ENCODE measurements at regions not wholly inside any gene's neighbourhood (a gene's known extent, or its start where the extent isn't known, plus 50 kb on each side); places are given as distances from the start of the nearest gene placed in this dataset.

- no peaks in the 10 kb centered on the region for H3K9me3 ChIP-seq
- no peaks in the 10 kb centered on the region for H3K36me3 ChIP-seq
- H3K27me3 ChIP-seq = no peaks in the 10 kb centered on the region
- H3K4me1 ChIP-seq = no peaks in the 10 kb centered on the region
- 28% methylated on average over 14 of the region's 14 CpGs for WGBS
- H3K27ac ChIP-seq (replicated peaks in 1 of 4) = no peak overlapping the region
- intact Hi-C loops (cut with DNase I) = no loop called here
- no peak for TF ChIP-seq POLR2AphosphoS5 (IDR thresholded peaks at IDR 0.05)
- no peak for TF ChIP-seq POLR2A (IDR thresholded peaks at IDR 0.05; ENCODE audit: low read depth)
- TF ChIP-seq EP300 (IDR thresholded peaks at IDR 0.05) = no peak
- TF ChIP-seq CTCF (IDR thresholded peaks at IDR 0.05) = no peak
- H3K4me3 ChIP-seq = no peak overlapping the region
- no peak for DNase-seq (ENCODE audit: extremely low spot score)
Observed at GRCh38 chr4:181475781-181476507, 767.3 kb upstream of the TENM3 start.

- no peak overlapping the region for H3K4me3 ChIP-seq
- no peaks in the 10 kb centered on the region for H3K4me1 ChIP-seq
- intact Hi-C loops (cut with DNase I) = no loop called here
- 48% methylated on average over 2 of the region's 2 CpGs for WGBS
- H3K27ac ChIP-seq (replicated peaks in 1 of 4) = no peak overlapping the region
- H3K36me3 ChIP-seq = no peaks in the 10 kb centered on the region
- no peak for DNase-seq (ENCODE audit: extremely low spot score)
- no peaks in the 10 kb centered on the region for H3K27me3 ChIP-seq
- TF ChIP-seq CTCF (IDR thresholded peaks at IDR 0.05) = no peak
- TF ChIP-seq POLR2AphosphoS5 (IDR thresholded peaks at IDR 0.05) = no peak
- no peak for TF ChIP-seq POLR2A (IDR thresholded peaks at IDR 0.05; ENCODE audit: low read depth)
- TF ChIP-seq EP300 (IDR thresholded peaks at IDR 0.05) = no peak
- H3K9me3 ChIP-seq = no peaks in the 10 kb centered on the region
Observed at GRCh38 chr4:181476508-181476890, 766.7 kb upstream of the TENM3 start.

GRCh38 chr4:181477591-181477990 lies 765.6 kb upstream of the TENM3 start:
- H3K4me3 ChIP-seq = no peak overlapping the region
- H3K27me3 ChIP-seq = no peaks in the 10 kb centered on the region
- WGBS = 77% methylated on average over 4 of the region's 4 CpGs
- H3K36me3 ChIP-seq = no peaks in the 10 kb centered on the region
- no peaks in the 10 kb centered on the region for H3K9me3 ChIP-seq
- H3K27ac ChIP-seq (replicated peaks in 1 of 4) = no peak overlapping the region
- TF ChIP-seq CTCF (IDR thresholded peaks at IDR 0.05) = no peak
- TF ChIP-seq POLR2A (IDR thresholded peaks at IDR 0.05; ENCODE audit: low read depth) = no peak
- TF ChIP-seq EP300 (IDR thresholded peaks at IDR 0.05) = no peak
- TF ChIP-seq POLR2AphosphoS5 (IDR thresholded peaks at IDR 0.05) = no peak
- H3K4me1 ChIP-seq = no peaks in the 10 kb centered on the region
- intact Hi-C loops (cut with DNase I) = no loop called here
- no peak for DNase-seq (ENCODE audit: extremely low spot score)

GRCh38 chr4:181478656-181479055 lies 764.5 kb upstream of the TENM3 start:
- TF ChIP-seq CTCF (IDR thresholded peaks at IDR 0.05) (no peak), POLR2A (IDR thresholded peaks at IDR 0.05; ENCODE audit: low read depth) (no peak), EP300 (IDR thresholded peaks at IDR 0.05) (no peak), POLR2AphosphoS5 (IDR thresholded peaks at IDR 0.05) (no peak)
- no peak overlapping the region for H3K4me3 ChIP-seq
- no peaks in the 10 kb centered on the region for H3K9me3 ChIP-seq
- H3K36me3 ChIP-seq = no peaks in the 10 kb centered on the region
- no peak for DNase-seq (ENCODE audit: extremely low spot score)
- H3K27ac ChIP-seq (replicated peaks in 1 of 4) = no peak overlapping the region
- H3K4me1 ChIP-seq = no peaks in the 10 kb centered on the region
- 67% methylated on average over 3 of the region's 3 CpGs for WGBS
- intact Hi-C loops (cut with DNase I) = no loop called here
- H3K27me3 ChIP-seq = no peaks in the 10 kb centered on the region

GRCh38 chr4:181479141-181479540 lies 764.1 kb upstream of the TENM3 start:
- Histone ChIP-seq H3K9me3 (no peaks in the 10 kb centered on the region), H3K4me3 (no peak overlapping the region), H3K36me3 (no peaks in the 10 kb centered on the region), H3K27me3 (no peaks in the 10 kb centered on the region), H3K27ac (replicated peaks in 1 of 4) (no peak overlapping the region), H3K4me1 (no peaks in the 10 kb centered on the region)
- no peak for TF ChIP-seq EP300 (IDR thresholded peaks at IDR 0.05)
- no peak for TF ChIP-seq POLR2AphosphoS5 (IDR thresholded peaks at IDR 0.05)
- TF ChIP-seq CTCF (IDR thresholded peaks at IDR 0.05) = no peak
- no peak for TF ChIP-seq POLR2A (IDR thresholded peaks at IDR 0.05; ENCODE audit: low read depth)
- WGBS = 81% methylated on average over 2 of the region's 2 CpGs
- no peak for DNase-seq (ENCODE audit: extremely low spot score)
- intact Hi-C loops (cut with DNase I) = no loop called here

Measured in esophagus muscularis mucosa (tissue), 4 donors.